HepG2 (cell line): ENCODE measurements at regions not wholly inside any gene's neighbourhood (a gene's known extent, or its start where the extent isn't known, plus 50 kb on each side); places are given as distances from the start of the nearest gene placed in this dataset.

Experiments
- ATAC-seq: fragments of 200-7000 bp; cut with Tn5 transposase; 3 replicates; pipeline ENCODE4 v1.9.1; 2020; ENCODE audit warnings: mild to moderate bottlenecking, moderate library complexity
- BruUV-seq: library from RNA; stranded (reverse); fragments of 400-500 nt; replicated peaks from 2 replicates; lab custom pipeline; 2021; lab: Mats Ljungman, UMichigan
- CTCF ChIA-PET: fragments of 300-600 bp; formaldehyde crosslinking; extraction: SDS; loops from one replicate; lab custom pipeline; 2021; ENCODE audit warnings: low total read pairs, inconsistent platforms, low intra/inter-chr PET ratio; lab: Yijun Ruan, JAX
- POLR2A ChIA-PET: fragments of 350-600 bp; sonication (Branson Sonifier 250); formaldehyde crosslinking; loops from one replicate; lab custom pipeline; 2020; ENCODE audit warnings: antibody characterized with exemption, inconsistent platforms; lab: Yijun Ruan, JAX
- DNase-seq: peaks from one replicate; pipeline ENCODE4 v3.0.0-alpha.2; 2015; ENCODE audit warnings: low spot score
- FAIRE-seq: peaks from 3 replicates; lab custom pipeline; 2011; peaks lifted over from hg19 to GRCh38; lab: Jason Lieb, UNC
- H2AFZ ChIP-seq: one replicate; pipeline ENCODE4 v1.6.1; 2011; ENCODE audit warnings: low read length, inconsistent platforms
- H3K27ac ChIP-seq: fragments of 300-600 bp; 3 replicates; pipeline ENCODE4 v1.8.0; 2011; ENCODE audit warnings: mixed run types, mild to moderate bottlenecking, mixed read lengths, low read length, inconsistent platforms; ENCODE audit not compliant: insufficient read depth; ENCODE audit errors: extremely low read length
- H3K27me3 ChIP-seq, 2 experiments: fragments of 200-600 bp in 1 of 2; 2 replicates in 1 of 2; 3 replicates in 1 of 2; pipeline versions ENCODE4 v1.6.0 to v1.8.0; 2011; ENCODE audit warnings: low read length in 2 of 2, mild to moderate bottlenecking in 2 of 2, moderate library complexity in 2 of 2, inconsistent platforms in 1 of 2; ENCODE audit not compliant: insufficient read depth in 2 of 2, control insufficient read depth in 1 of 2
- H3K36me3 ChIP-seq, 2 experiments: fragments of 200-600 bp in 1 of 2; replicated peaks in 1 of 2; 2 replicates in 1 of 2; 3 replicates in 1 of 2; pipeline versions ENCODE4 v1.5.1 to v1.8.0; 2011; ENCODE audit warnings: low read length in 2 of 2, inconsistent platforms in 1 of 2; ENCODE audit not compliant: insufficient read depth in 2 of 2, control insufficient read depth in 1 of 2
- H3K4me1 ChIP-seq: 2 replicates; pipeline ENCODE4 v1.5.1; 2012; ENCODE audit warnings: low read length, inconsistent platforms; ENCODE audit not compliant: insufficient read depth
- H3K4me2 ChIP-seq: 2 replicates; pipeline ENCODE4 v1.6.0; 2011; ENCODE audit warnings: low read depth, low read length, inconsistent platforms
- H3K4me3 ChIP-seq, 3 experiments: fragments of 200-600 bp in 1 of 3; sonication (generic), shearing (Covaris generic) in 1 of 3; replicated peaks in 1 of 3; 2 replicates each; pipeline ENCODE4 v1.5.1; 2011 to 2016; ENCODE audit warnings: low read length in 3 of 3, inconsistent platforms in 2 of 3, low read depth in 2 of 3, mild to moderate bottlenecking in 2 of 3, control low read depth in 1 of 3, mixed read lengths in 1 of 3; ENCODE audit not compliant: insufficient read depth in 1 of 3
- H3K79me2 ChIP-seq: one replicate; pipeline ENCODE4 v1.6.1; 2011; ENCODE audit warnings: low read length, inconsistent platforms; ENCODE audit not compliant: insufficient read depth
- H3K9ac ChIP-seq: 2 replicates; pipeline ENCODE4 v1.6.0; 2011; ENCODE audit warnings: mild to moderate bottlenecking, low read depth, low read length, inconsistent platforms; ENCODE audit not compliant: insufficient read depth
- H3K9me3 ChIP-seq: 2 replicates; pipeline ENCODE4 v1.5.1; 2012; ENCODE audit warnings: mild to moderate bottlenecking, low read length
- H4K20me1 ChIP-seq: 2 replicates; pipeline ENCODE4 v1.6.0; 2011; ENCODE audit warnings: inconsistent platforms, mild to moderate bottlenecking, low read length, moderate library complexity; ENCODE audit not compliant: insufficient read depth
- AKAP8 ChIP-seq: sonication (generic); formaldehyde crosslinking; IDR thresholded peaks from 2 replicates; pipeline ENCODE4 v1.5.1; 2020; ENCODE audit warnings: mild to moderate bottlenecking, missing genetic modification reagents
- CREB3 ChIP-seq: sonication (generic); formaldehyde crosslinking; IDR thresholded peaks from 2 replicates; pipeline ENCODE4 v1.5.0; 2020; ENCODE audit warnings: missing genetic modification reagents
- CREM ChIP-seq, 2 experiments: sonication (generic) in 1 of 2; formaldehyde crosslinking in 1 of 2; IDR thresholded peaks; 2 replicates each; pipeline versions ENCODE4 v1.4.0 to v1.6.1; 2016 to 2020; ENCODE audit warnings: antibody characterized with exemption in 1 of 2, mild to moderate bottlenecking in 1 of 2, missing genetic modification reagents in 1 of 2
- EEA1 ChIP-seq: sonication (generic); formaldehyde crosslinking; IDR thresholded peaks from 2 replicates; pipeline ENCODE4 v1.5.1; 2020; ENCODE audit warnings: mild to moderate bottlenecking, missing genetic modification reagents, borderline replicate concordance
- RAD21 ChIP-seq: fragments of 450-650 bp; formaldehyde crosslinking; IDR thresholded peaks from 2 replicates; pipeline ENCODE4 v1.5.0; 2020; ENCODE audit warnings: mild to moderate bottlenecking
- RFXANK ChIP-seq: IDR thresholded peaks from 2 replicates; pipeline ENCODE4 v1.6.1; 2016
- ZNF235 ChIP-seq: sonication (generic); formaldehyde crosslinking; IDR thresholded peaks from 2 replicates; pipeline ENCODE4 v1.8.1; 2023; ENCODE audit warnings: mild to moderate bottlenecking, missing genetic modification reagents, borderline replicate concordance
- ZNF703 ChIP-seq: sonication (generic); formaldehyde crosslinking; IDR thresholded peaks from 2 replicates; pipeline ENCODE4 v1.5.1; 2020; ENCODE audit warnings: missing genetic modification reagents, mild to moderate bottlenecking, moderate library complexity, borderline replicate concordance
- WGBS: methylation state at CpG from one replicate; pipeline ENCODE4 v1.1.6; 2017; ENCODE audit warnings: low lambda C conversion rate; 5-methylcytosine and 5-hydroxymethylcytosine counted together
- in situ Hi-C: cut with HindIII; loops from 2 replicates; pipeline ENCODE4 v1.10.0; 2017; ENCODE audit warnings: low pct_unique_long_range_greater_than_20kb; ENCODE audit not compliant: extremely low pct_ligation_motif_present
- intact Hi-C: fragments of 100-400 bp; cut with micrococcal nuclease; formaldehyde crosslinking; loops from one replicate; pipeline ENCODE4 v1.10.0; 2022; ENCODE audit not compliant: unreplicated experiment
- TF ChIP-seq, protein P1 (sequence below): sonication (generic); formaldehyde crosslinking; IDR thresholded peaks from 2 replicates; pipeline ENCODE4 v1.4.0; 2020; ENCODE audit warnings: missing genetic modification reagents, borderline replicate concordance
- TF ChIP-seq, protein P2 (sequence below): sonication (generic); formaldehyde crosslinking; IDR thresholded peaks from 2 replicates; pipeline ENCODE4 v1.5.0; 2020; ENCODE audit warnings: missing genetic modification reagents
- TF ChIP-seq, protein P3 (sequence below): sonication (generic); formaldehyde crosslinking; IDR thresholded peaks from 2 replicates; pipeline ENCODE4 v1.5.0; 2020; ENCODE audit warnings: missing genetic modification reagents, mild to moderate bottlenecking, borderline replicate concordance

DNA sequence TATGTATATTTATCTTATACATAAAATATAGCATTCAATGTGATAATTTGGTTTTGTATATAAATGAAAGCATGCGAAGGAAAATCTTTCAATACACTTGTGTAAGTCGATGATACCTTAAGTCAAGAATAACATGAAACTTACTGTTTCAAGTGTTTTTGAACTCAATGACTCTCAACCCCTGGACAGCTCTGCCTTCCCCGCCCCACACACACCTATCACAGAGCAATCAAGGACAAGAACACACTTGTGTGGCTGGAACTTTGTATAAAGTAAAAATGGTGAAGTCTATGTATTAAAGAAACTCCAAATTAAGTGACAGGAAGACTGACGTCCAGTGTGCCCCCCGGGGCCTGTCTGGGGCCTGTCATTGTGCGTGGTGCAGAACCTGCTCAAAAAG lies 478.6 kb upstream of the AKR1E2 start:
- 20% methylated on average over 6 of the region's 6 CpGs for WGBS
- ATAC-seq, result no peak
- Histone ChIP-seq H3K9ac (no peak overlapping the region), H3K9me3 (no peaks in the 10 kb centered on the region), H4K20me1 (no peaks in the 10 kb centered on the region), H3K4me3 (no peak overlapping the region), H3K36me3 (no peaks in the 10 kb centered on the region), H3K27ac (no peak overlapping the region), H3K4me1 (no peaks in the 10 kb centered on the region), H3K79me2 (no peaks in the 10 kb centered on the region), H2AFZ (no peak overlapping the region), H3K4me2 (no peak overlapping the region), H3K27me3 (no peaks in the 10 kb centered on the region; a peak in 2 of 5 replicates)
- no TSS peak for BruUV-seq
- intact Hi-C loops (loop anchor here (2.0 kb wide), 1 partner anchor 27 kb away; no protein-coding TSS in a partner anchor), in situ Hi-C loops (no loop called here)
- no peak for FAIRE-seq
- ChIA-PET CTCF (no interaction called here), POLR2A (no interaction called here)
- DNase-seq, result no peak
- TF ChIP-seq, protein P1, sequence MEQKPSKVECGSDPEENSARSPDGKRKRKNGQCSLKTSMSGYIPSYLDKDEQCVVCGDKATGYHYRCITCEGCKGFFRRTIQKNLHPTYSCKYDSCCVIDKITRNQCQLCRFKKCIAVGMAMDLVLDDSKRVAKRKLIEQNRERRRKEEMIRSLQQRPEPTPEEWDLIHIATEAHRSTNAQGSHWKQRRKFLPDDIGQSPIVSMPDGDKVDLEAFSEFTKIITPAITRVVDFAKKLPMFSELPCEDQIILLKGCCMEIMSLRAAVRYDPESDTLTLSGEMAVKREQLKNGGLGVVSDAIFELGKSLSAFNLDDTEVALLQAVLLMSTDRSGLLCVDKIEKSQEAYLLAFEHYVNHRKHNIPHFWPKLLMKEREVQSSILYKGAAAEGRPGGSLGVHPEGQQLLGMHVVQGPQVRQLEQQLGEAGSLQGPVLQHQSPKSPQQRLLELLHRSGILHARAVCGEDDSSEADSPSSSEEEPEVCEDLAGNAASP (CRISPR knock-in tag), result no peak
- TF ChIP-seq RFXANK (CRISPR knock-in tag), result no peak
- no peak for TF ChIP-seq CREM (IDR thresholded peaks at IDR 0.05)
- no peak for TF ChIP-seq CREM (CRISPR knock-in tag; IDR thresholded peaks at IDR 0.05)
- no peak for TF ChIP-seq EEA1 (CRISPR knock-in tag)
- no peak for TF ChIP-seq AKAP8
- TF ChIP-seq ZNF703 (CRISPR knock-in tag), result no peak
- TF ChIP-seq, protein P2, sequence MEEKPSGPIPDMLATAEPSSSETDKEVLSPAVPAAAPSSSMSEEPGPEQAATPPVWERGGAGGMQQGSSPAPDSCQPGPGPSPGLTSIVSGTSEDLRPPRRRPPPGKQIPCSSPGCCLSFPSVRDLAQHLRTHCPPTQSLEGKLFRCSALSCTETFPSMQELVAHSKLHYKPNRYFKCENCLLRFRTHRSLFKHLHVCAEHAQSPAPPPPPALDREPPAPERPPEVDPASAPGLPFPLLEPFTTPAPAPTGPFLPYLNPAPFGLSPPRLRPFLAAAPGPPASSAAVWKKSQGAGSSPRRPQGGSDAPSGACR (CRISPR knock-in tag), result no peak
- TF ChIP-seq CREB3 (CRISPR knock-in tag), result no peak
- TF ChIP-seq, protein P3, sequence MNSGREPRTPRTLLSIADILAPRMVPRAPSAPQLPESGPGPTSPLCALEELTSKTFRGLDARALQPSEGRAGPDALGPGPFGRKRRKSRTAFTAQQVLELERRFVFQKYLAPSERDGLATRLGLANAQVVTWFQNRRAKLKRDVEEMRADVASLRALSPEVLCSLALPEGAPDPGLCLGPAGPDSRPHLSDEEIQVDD (CRISPR knock-in tag), result no peak
- TF ChIP-seq ZNF235 (CRISPR knock-in tag), result no peak
- TF ChIP-seq RAD21, result no peak
